Loucy (cell line): ENCODE measurements at regions not wholly inside any gene's neighbourhood (a gene's known extent, or its start where the extent isn't known, plus 50 kb on each side); places are given as distances from the start of the nearest gene placed in this dataset.

Experiments used
- H2AFZ ChIP-seq: fragments of 200-600 bp; sonication (generic); 2 replicates; pipeline ENCODE4 v1.6.0; 2016; ENCODE audit warnings: antibody characterized with exemption, mild to moderate bottlenecking, low read length, moderate library complexity
- H3F3A ChIP-seq: fragments of 200-600 bp; 2 replicates; pipeline ENCODE4 v1.6.0; 2016; ENCODE audit warnings: antibody characterized with exemption, low read depth, mild to moderate bottlenecking
- H3K27me3 ChIP-seq: fragments of 200-600 bp; sonication (generic); 2 replicates; pipeline ENCODE4 v1.6.1; 2014; ENCODE audit warnings: low read length, mild to moderate bottlenecking; ENCODE audit not compliant: insufficient read depth, poor library complexity, severe bottlenecking
- H3K36me3 ChIP-seq: fragments of 200-600 bp; sonication (generic); 2 replicates; pipeline ENCODE4 v1.6.1; 2016; ENCODE audit warnings: low read length; ENCODE audit not compliant: insufficient read depth
- H3K4me1 ChIP-seq: fragments of 200-600 bp; sonication (generic); 2 replicates; pipeline ENCODE4 v1.5.1; 2014; ENCODE audit warnings: low read length, mild to moderate bottlenecking; ENCODE audit not compliant: insufficient read depth, poor library complexity, severe bottlenecking
- H3K4me2 ChIP-seq: fragments of 200-600 bp; sonication (generic); 2 replicates; pipeline ENCODE4 v1.6.0; 2014; ENCODE audit warnings: antibody characterized with exemption, low read length, low read depth, mild to moderate bottlenecking; ENCODE audit not compliant: poor library complexity, severe bottlenecking
- H3K4me3 ChIP-seq: fragments of 200-600 bp; sonication (generic); 2 replicates; pipeline ENCODE4 v1.5.1; 2014; ENCODE audit warnings: low read length, mild to moderate bottlenecking, mixed read lengths; ENCODE audit not compliant: poor library complexity, severe bottlenecking
- H3K79me2 ChIP-seq: fragments of 200-600 bp; sonication (generic); 2 replicates; pipeline ENCODE4 v1.6.1; 2014; ENCODE audit warnings: low read length; ENCODE audit not compliant: insufficient read depth
- H3K9ac ChIP-seq: fragments of 200-600 bp; sonication (generic); 2 replicates; pipeline ENCODE4 v1.6.0; 2014; ENCODE audit warnings: mild to moderate bottlenecking, low read depth, low read length, moderate library complexity; ENCODE audit not compliant: poor library complexity, severe bottlenecking
- H3K9me2 ChIP-seq: fragments of 200-600 bp; sonication (generic); replicated peaks from 2 replicates; pipeline ENCODE4 v1.6.1; 2016; ENCODE audit warnings: low read depth, low read length, mixed read lengths
- H3K9me3 ChIP-seq: fragments of 200-600 bp; sonication (generic); 2 replicates; pipeline ENCODE4 v1.6.1; 2014; ENCODE audit warnings: mild to moderate bottlenecking, antibody characterized with exemption, low read length, low read depth; ENCODE audit not compliant: insufficient read depth
- H4K20me1 ChIP-seq: fragments of 200-600 bp; sonication (generic); 2 replicates; pipeline ENCODE4 v1.6.0; 2014; ENCODE audit warnings: antibody characterized with exemption, low read length, mild to moderate bottlenecking; ENCODE audit not compliant: insufficient read depth, poor library complexity, severe bottlenecking
- EZH2phosphoT487 ChIP-seq: fragments of 200-600 bp; IDR thresholded peaks from 2 replicates; pipeline ENCODE4 v1.6.1; 2018; ENCODE audit warnings: antibody characterized with exemption, mild to moderate bottlenecking, moderate library complexity, borderline replicate concordance
- TF ChIP-seq, protein P1 (sequence below): fragments of 200-600 bp; sonication (generic); conservative IDR thresholded peaks from 2 replicates; pipeline ENCODE4 v1.5.1; 2014; ENCODE audit warnings: mild to moderate bottlenecking, antibody characterized with exemption, low read length

DNA sequence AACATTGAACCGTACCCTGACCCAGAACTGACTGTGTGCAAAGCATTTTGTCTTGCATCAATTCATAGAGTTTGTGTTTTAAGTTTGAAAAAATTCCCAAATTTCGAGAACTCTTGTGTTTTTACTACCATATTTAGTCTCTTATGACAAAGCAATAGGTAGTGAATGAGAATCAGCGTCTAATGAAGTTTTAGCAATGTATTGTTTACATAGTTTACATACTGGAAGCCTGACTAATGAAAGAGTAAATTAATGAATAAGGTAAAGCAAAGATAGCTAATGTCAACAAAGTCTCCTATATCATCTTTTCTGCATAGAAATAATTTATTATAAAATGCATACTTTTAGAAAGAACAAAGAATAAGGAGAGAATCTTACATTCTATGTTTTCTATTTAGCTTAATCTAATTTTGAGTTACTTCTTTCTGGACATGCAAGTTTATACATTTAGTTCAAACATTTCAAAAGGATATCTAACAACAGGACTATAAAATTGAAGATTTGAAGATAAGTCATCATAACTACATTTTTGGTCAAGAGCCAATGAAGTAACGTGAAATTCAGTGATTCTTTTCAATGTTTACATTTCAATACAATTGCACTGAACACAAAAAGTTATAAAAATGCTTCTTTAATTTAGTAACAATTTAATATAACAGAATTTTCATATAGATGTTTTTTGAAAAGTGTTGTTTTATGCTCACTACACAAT, 1943.7 kb downstream of the NCAM2 start:
- no peaks in the 10 kb centered on the region for H3K4me1 ChIP-seq
- no peaks in the 10 kb centered on the region for H3K27me3 ChIP-seq
- H3K36me3 ChIP-seq: no peaks in the 10 kb centered on the region
- no peak overlapping the region for H2AFZ ChIP-seq
- no peaks in the 10 kb centered on the region for H3F3A ChIP-seq
- no peaks in the 10 kb centered on the region for H4K20me1 ChIP-seq
- H3K9ac ChIP-seq: no peak overlapping the region
- H3K4me2 ChIP-seq: no peak overlapping the region
- no peaks in the 10 kb centered on the region for H3K79me2 ChIP-seq
- H3K9me3 ChIP-seq: no peaks in the 10 kb centered on the region
- H3K9me2 ChIP-seq: no peaks in the 10 kb centered on the region
- no peak for TF ChIP-seq EZH2phosphoT487
- TF ChIP-seq, protein P1, sequence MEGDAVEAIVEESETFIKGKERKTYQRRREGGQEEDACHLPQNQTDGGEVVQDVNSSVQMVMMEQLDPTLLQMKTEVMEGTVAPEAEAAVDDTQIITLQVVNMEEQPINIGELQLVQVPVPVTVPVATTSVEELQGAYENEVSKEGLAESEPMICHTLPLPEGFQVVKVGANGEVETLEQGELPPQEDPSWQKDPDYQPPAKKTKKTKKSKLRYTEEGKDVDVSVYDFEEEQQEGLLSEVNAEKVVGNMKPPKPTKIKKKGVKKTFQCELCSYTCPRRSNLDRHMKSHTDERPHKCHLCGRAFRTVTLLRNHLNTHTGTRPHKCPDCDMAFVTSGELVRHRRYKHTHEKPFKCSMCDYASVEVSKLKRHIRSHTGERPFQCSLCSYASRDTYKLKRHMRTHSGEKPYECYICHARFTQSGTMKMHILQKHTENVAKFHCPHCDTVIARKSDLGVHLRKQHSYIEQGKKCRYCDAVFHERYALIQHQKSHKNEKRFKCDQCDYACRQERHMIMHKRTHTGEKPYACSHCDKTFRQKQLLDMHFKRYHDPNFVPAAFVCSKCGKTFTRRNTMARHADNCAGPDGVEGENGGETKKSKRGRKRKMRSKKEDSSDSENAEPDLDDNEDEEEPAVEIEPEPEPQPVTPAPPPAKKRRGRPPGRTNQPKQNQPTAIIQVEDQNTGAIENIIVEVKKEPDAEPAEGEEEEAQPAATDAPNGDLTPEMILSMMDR: no peak
- no peak overlapping the region for H3K4me3 ChIP-seq

- H3K4me1 ChIP-seq: no peaks in the 10 kb centered on the region
- H3K27me3 ChIP-seq: no peaks in the 10 kb centered on the region
- H3F3A ChIP-seq: no peaks in the 10 kb centered on the region
- TF ChIP-seq, protein P1: no peak
- H3K4me2 ChIP-seq: no peak overlapping the region
- H4K20me1 ChIP-seq: no peaks in the 10 kb centered on the region
- H3K79me2 ChIP-seq: no peaks in the 10 kb centered on the region
- no peaks in the 10 kb centered on the region for H3K9me2 ChIP-seq
- H3K9me3 ChIP-seq: no peaks in the 10 kb centered on the region
- no peak overlapping the region for H3K9ac ChIP-seq
- H3K36me3 ChIP-seq: no peaks in the 10 kb centered on the region
- H3K4me3 ChIP-seq: no peak overlapping the region
- H2AFZ ChIP-seq: no peak overlapping the region
Measured at GRCh38 chr21:22955559-22955958, 1957.3 kb downstream of the NCAM2 start.

- Histone ChIP-seq H2AFZ (no peak overlapping the region), H3K4me1 (no peaks in the 10 kb centered on the region), H3K4me2 (no peak overlapping the region), H3K4me3 (no peak overlapping the region), H3K9me2 (no peaks in the 10 kb centered on the region), H3F3A (no peaks in the 10 kb centered on the region), H3K9ac (no peak overlapping the region), H3K27me3 (no peaks in the 10 kb centered on the region), H3K79me2 (no peaks in the 10 kb centered on the region), H4K20me1 (no peaks in the 10 kb centered on the region), H3K36me3 (no peaks in the 10 kb centered on the region), H3K9me3 (no peaks in the 10 kb centered on the region)
- TF ChIP-seq EZH2phosphoT487: no peak
- TF ChIP-seq, protein P1: no peak
Measured at GRCh38 chr21:22961258-22961657, 1963.0 kb downstream of the NCAM2 start.
